IPS DF 4.7 (cell line): ENCODE measurements at regions not wholly inside any gene's neighbourhood (a gene's known extent, or its start where the extent isn't known, plus 50 kb on each side); places are given as distances from the start of the nearest gene placed in this dataset.

ENCODE experiments used
- DNase-seq: peaks from one replicate; pipeline ENCODE4 v3.0.0-alpha.2; 2013; ENCODE audit warnings: low spot score; ENCODE audit errors: extremely low read depth

- no peak for DNase-seq
Measured at GRCh38 chr12:4223273-4223845, 50.2 kb upstream of the CCND2 start.

DNA sequence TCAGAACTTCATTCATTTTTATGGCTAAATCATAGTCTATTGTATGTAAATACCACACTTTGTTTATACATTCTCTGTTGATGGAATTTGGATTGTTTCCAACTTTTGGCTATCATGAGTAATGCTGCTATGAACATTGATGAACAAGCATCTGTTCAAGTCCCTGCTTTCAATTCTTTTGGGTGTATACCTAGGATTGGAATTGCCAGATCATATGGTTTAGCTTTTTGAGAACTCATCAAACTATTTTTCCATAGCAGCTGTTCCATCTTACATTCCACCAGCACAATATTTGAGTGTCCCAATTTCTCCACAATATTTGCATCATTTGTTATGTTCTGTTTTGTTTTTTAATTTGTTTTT, 52.3 kb upstream of the CCND2 start:
- DNase-seq = no peak

DNA sequence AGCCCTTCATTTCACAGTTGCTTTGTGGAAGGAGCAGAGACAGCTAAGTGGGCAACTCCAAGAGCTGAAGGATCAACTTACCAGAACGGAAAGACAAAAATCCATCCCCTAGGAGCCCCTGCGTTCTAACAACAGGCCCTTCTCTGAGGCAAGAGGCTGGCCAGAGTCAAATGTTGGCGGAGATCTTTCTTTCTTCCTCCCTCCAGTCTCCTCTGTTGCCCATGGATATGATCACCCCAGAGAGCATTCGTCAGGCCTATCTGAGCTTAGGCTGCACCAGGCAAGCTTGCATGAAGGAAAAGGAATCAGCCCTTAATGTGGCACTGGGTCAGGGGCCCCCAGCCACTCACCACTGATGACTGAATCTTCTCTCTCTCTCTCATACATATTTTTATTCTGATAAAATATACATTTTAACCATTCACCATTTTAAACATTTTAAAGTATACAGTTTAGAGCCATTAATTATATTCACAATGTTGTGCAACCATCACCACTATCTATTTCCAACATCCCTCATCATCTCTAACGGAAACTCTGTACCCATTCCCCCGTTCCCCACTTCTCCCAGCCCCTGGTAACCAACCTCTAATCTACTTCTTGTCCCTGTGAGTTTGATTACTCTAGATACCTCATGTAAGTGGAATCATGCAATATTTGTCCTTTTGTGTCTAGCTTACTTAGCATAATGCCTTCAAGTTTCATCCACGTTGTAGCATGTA, 52.9 kb upstream of the CCND2 start:
- DNase-seq = no peak

DNA sequence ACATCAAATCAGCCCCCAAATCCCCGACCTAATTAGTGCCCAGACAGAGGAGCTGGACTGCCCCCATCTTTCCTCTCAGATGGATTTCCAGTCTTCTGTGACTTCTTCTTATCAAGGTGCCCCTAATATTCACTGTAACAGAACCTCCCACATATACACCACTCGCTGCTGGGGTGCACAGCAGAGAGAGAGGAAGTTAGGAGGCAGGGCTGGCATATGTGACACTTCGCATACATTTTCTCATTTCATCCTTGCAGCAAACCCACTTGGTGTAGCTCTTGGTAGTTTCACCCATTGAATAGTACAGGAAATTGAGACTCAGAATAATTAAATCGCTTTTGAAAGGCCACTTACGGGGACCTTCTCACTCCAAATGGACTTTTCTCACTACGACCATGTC, 56.5 kb upstream of the CCND2 start:
- no peak for DNase-seq

DNA sequence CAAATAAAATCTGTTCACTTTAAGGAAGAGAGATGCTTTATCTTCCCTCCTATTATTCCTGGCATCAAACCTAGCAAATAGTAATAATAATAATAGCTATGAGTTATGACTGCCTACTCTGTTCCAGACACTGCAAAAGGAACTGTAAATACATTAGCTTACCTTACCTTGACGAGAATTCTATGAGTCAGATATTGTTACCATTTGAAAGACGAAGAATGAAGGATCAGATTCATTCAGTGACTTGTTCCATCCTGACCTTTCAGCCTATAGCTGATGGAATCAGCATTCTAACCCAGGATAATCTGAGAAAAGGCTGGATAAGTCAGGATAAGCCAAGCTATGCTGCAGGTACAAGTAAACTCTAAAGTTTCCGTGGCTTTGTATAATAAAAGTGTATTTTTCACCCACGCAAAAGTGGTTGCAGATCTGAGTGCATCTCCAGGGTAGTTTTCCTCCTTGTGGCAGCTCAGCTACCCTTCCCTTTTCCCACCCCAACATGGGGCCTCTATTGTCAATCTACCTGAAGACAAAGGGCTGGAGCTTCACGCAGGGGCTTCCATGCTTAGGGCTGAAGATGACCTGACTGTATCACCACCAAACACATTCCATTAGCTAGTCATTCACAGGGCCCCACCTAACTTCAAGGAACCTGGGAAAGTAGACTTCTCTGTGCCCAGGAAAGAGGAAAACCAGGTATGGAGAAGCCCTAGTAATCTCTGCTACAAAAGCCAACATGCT, 57.2 kb upstream of the CCND2 start:
- DNase-seq = no peak

GRCh38 chr12:4215229-4216186, 58.1 kb upstream of the CCND2 start:
- no peak for DNase-seq

DNA sequence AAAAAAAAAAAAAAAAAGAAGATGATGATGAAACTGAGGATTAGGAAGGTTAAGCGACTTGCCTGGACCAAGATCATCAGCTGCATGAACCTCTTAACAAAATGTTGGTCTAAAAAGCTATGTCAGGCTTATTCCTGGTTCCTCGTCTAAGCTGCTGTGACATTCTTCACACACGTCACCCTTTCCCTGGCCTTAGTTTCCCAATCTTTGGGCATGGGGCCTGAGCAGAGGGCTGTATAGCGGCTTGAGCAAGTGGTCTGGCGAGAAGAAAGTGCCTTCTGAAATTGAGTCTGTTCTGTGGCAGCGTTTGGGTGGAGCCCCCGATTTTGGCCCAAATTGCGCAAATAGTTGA, 58.7 kb upstream of the CCND2 start:
- no peak for DNase-seq

- no peak for DNase-seq
Measured at GRCh38 chr12:4213471-4213870, 60.1 kb upstream of the CCND2 start.

DNA sequence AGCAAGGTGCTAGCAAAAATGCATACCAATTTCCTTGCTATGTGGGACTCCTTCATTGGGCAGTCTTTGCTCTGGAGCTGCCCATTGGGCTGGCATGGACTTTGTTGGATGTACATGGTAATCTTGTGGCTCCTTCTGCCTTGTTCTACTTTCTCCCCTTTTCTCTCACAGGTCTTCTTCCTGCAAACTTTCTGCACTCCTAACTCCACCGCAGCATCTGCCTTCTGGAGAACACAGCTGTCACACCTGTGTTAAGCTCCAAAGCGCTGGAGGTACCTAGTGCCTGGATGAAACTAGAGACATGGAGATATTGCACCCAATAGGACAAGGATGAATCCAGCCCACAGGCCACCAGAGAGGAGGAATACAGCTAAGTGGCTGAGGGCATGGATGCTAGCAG, 60.7 kb upstream of the CCND2 start:
- DNase-seq = no peak

- no peak for DNase-seq
Measured at GRCh38 chr12:4211372-4211771, 62.2 kb upstream of the CCND2 start.

- no peak for DNase-seq
Measured at GRCh38 chr12:4210183-4210582, 63.4 kb upstream of the CCND2 start.

- no peak for DNase-seq
Measured at GRCh38 chr12:4206470-4206869, 67.1 kb upstream of the CCND2 start.

- peak; percentile 69 for DNase-seq
Measured at GRCh38 chr12:4203772-4204376, 69.7 kb upstream of the CCND2 start.

DNA sequence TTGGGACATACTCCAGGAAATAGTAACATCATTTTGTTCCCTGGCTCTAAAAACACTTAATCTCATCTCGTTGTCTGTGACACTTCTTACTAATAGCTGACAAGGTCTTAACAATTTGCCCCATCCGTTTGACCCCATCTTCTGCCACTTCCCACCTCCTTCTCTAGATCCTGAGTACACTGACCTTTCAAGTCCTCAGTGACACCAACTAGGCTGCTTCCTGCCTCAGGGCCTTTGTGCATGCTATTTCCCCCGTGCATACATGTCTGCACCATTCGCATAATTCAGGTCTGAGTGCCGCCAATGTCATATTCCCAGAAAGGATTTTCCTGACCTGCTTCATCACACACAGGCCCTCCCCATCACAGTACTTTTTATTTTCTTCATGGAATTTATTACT, 70.6 kb upstream of the CCND2 start:
- no peak for DNase-seq

DNA sequence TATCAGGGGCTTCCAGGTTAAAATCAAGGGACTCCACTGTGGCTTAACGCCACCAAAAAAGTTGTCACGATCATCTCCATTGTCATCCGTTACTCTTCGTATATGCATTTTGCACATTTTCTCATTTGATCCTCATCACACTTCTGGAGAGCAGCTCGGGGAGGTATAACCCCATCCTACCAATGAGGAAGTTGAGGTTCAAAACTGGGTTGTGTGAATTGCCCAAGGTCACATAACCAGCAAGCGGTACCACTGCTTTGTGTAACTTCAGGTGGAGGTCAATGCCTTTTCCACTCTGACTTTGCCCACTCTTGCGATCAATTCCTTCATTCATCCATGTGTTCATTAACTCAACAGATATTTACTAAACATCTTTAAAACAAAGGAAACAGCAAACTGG, 71.1 kb upstream of the CCND2 start:
- DNase-seq = no peak

DNA sequence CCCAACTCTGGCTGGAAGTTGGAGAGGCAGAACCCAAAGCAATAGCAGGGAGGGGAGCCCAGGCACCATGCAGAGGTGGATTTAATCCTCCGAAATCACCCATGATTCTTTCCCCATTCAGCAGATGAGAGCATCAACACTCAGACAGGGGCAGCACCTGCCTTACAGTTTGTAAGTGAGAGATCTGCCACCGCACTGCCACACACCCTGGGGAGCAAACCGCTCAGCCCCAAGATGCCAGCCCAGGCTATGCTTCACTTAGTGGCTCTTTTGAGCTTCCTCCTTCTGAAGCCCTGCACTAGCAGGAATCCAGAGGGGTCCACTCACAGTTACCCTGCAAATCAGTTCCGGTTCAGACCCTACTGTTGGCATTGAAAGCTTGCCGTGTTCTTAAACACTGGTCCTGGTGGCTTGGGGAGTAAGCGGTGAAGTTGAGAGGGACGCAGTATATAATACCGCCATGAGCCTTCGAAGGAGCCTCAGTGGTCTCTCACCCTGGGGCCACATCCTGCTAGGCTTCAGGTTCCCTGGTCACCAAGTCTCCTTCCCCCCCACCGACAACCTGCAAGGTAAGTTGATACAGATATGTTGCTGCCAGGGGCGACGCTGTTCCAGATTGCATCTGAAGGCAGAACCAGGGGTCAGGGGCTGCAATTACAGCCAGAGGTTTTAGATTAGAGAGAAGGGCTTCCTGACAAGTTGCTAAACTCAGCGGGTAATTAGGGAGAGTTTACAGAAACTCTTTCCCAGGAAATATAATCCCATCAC, 72.0 kb upstream of the CCND2 start:
- DNase-seq = no peak

DNA sequence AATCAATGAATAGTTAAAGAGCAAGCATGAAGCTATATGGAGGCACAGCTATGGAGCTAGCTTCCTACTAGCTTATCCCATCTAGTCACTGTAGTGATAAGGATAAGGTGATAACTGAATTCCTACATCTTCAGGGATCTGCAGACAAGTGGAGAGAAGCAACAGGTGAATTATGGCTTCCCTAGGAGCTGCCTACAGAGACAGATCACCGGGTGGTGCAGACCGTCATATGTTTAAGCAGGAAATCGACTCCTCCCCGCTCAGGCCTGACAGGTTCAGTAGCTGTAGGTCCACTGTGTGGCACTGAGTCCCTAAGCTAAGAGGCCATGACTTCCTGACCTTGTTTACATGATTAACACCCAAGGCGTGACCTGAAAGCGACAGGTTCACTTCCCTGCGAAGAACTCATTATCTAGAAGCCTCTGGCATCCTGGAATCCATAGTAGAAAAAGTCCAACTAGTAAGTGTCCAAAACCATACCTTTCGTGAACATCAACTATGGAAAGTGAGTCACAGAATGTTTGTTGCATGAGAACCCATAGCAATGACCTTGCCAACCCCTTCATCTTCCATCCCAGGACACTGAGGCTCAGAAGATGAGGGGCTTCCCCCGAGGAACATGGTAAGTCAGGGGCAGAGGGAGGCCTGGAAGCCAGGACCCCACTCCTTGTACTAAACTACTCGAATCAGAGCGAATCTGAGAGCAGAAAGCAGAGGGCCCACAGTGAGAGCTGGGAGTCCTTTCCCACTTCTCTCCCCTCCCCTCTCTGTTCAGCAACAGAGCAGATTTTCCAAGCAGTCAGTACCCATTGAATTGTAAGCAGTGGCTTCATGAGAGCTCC, 75.4 kb upstream of the CCND2 start:
- DNase-seq = no peak

- DNase-seq = no peak
Measured at GRCh38 chr12:4196805-4197420, 76.6 kb upstream of the CCND2 start.

DNA sequence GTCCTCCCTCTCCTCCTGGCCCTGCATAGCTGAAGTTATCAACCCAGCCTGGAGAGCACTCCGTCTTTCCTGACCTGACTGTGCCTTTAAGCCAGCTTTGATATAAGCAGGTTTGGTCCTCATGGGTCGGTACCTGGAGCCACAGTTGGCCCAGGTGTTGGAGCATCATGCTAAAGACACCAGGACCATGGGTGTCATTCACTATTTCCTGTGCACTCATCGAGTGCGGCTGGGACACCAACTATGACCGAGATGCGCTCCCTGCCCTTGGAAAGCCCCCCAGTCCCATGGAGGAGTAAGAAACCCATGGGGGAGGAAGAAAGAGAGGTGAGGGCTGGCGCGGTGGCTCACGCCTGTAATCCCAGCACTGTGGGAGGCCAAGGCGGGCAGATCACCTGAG, 78.9 kb upstream of the CCND2 start:
- DNase-seq = no peak
